PC-9 (cell line): ENCODE measurements at regions not wholly inside any gene's neighbourhood (a gene's known extent, or its start where the extent isn't known, plus 50 kb on each side); places are given as distances from the start of the nearest gene placed in this dataset.

ENCODE experiments used
- BruUV-seq: library from RNA; stranded (reverse); fragments of 400-500 nt; replicated peaks from 2 replicates; lab custom pipeline; 2021; lab: Mats Ljungman, UMichigan
- CTCF ChIA-PET: fragments of 300-600 bp; sonication (Branson Sonifier 250); formaldehyde crosslinking; loops from one replicate; lab custom pipeline; 2022; ENCODE audit warnings: antibody characterized with exemption; lab: Charles Lee
- POLR2A ChIA-PET: fragments of 300-600 bp; sonication (Branson Sonifier 250); formaldehyde crosslinking; loops from one replicate; lab custom pipeline; 2022; ENCODE audit warnings: antibody characterized with exemption; ENCODE audit not compliant: unreplicated experiment; lab: Charles Lee
- DNase-seq, 2 experiments: peaks; one replicate each; pipeline versions ENCODE4 v3.0.0 to v3.0.0-alpha.2; 2015 to 2022; ENCODE audit warnings: mixed read lengths in 1 of 2
- H2AFZ ChIP-seq: fragments of 200-600 bp; sonication (generic); 2 replicates; pipeline ENCODE4 v1.8.1; 2017; ENCODE audit warnings: antibody characterized with exemption
- H3F3A ChIP-seq: fragments of 200-600 bp; sonication (generic); 2 replicates; pipeline ENCODE4 v1.8.1; 2017; ENCODE audit warnings: antibody characterized with exemption, mild to moderate bottlenecking, low read depth; ENCODE audit not compliant: insufficient read depth
- H3K27ac ChIP-seq: fragments of 200-600 bp; sonication (generic); 2 replicates; pipeline ENCODE4 v1.6.1; 2016; ENCODE audit warnings: mixed run types
- H3K27me3 ChIP-seq: fragments of 200-600 bp; sonication (generic); 2 replicates; pipeline ENCODE4 v1.6.1; 2016; ENCODE audit warnings: low read depth, mixed run types; ENCODE audit not compliant: insufficient read depth
- H3K36me3 ChIP-seq: fragments of 200-600 bp; sonication (generic); 2 replicates; pipeline ENCODE4 v1.6.1; 2016; ENCODE audit warnings: low read depth, mixed run types
- H3K4me1 ChIP-seq: fragments of 200-600 bp; sonication (generic); replicated peaks from 2 replicates; pipeline ENCODE4 v1.6.1; 2016; ENCODE audit warnings: mixed run types; ENCODE audit not compliant: insufficient read depth
- H3K4me2 ChIP-seq: fragments of 200-600 bp; sonication (generic); 2 replicates; pipeline ENCODE4 v1.6.1; 2017; ENCODE audit warnings: mixed run types
- H3K4me3 ChIP-seq: fragments of 200-600 bp; sonication (generic); 2 replicates; pipeline ENCODE4 v1.6.1; 2016; ENCODE audit warnings: mixed run types
- H3K79me2 ChIP-seq: fragments of 200-600 bp; sonication (generic); 2 replicates; pipeline ENCODE4 v1.6.1; 2017; ENCODE audit warnings: low read depth, mixed run types
- H3K9me2 ChIP-seq: fragments of 200-600 bp; sonication (generic); 2 replicates; pipeline ENCODE4 v1.8.1; 2017; ENCODE audit warnings: mild to moderate bottlenecking; ENCODE audit not compliant: insufficient read depth
- H3K9me3 ChIP-seq: fragments of 200-600 bp; sonication (generic); 2 replicates; pipeline ENCODE4 v1.8.1; 2016; ENCODE audit warnings: low read depth; ENCODE audit not compliant: insufficient read depth
- H4K20me1 ChIP-seq: fragments of 200-600 bp; sonication (generic); 2 replicates; pipeline ENCODE4 v1.8.1; 2017; ENCODE audit not compliant: insufficient read depth
- EZH2 ChIP-seq: fragments of 200-600 bp; sonication (generic); IDR thresholded peaks from 2 replicates; pipeline ENCODE4 v1.8.0; 2017; ENCODE audit warnings: antibody characterized with exemption, low read depth
- intact Hi-C: fragments of 100-400 bp; cut with micrococcal nuclease; formaldehyde crosslinking; loops from one replicate; pipeline ENCODE4 v1.10.0; 2022; ENCODE audit not compliant: unreplicated experiment
- TF ChIP-seq, protein P1 (sequence below): fragments of 200-600 bp; sonication (generic); conservative IDR thresholded peaks from 2 replicates; pipeline ENCODE4 v1.6.1; 2017; ENCODE audit warnings: mixed run types, antibody characterized with exemption, mild to moderate bottlenecking, moderate library complexity

DNA sequence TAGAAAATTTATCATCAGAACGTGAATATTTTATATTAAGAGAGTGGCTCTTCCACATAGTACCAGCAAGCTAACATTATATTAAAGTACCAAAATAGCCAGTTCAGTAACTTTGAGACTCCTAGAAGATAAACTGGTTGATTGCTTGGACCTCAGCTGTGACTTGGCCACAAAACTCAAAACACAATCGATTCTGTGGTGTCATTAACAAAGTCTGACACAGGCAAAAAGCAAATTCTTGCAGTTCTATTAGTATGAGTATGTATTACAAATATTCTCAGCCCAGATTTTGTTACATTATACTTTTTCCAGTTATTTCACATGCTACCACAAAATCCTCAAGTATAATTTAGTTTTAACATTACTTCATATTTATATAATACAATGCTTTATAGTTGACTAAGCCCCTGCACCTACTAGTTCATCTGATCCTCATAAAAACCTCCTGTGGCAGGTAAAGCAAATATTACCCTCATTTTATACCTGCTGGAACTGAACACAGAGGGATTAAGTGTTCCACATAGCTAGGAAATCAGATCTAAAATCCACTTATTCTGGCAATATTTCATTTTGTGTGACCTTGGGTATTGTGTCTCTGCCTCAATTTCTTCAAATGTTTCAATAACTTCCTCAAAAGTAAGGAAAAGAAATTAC is 279.9 kb upstream of the MKLN1 start:
- POLR2A ChIA-PET = interaction anchor here (0.6 kb wide), 1 partner anchor 393 kb away, joined by 5 read pairs; no protein-coding TSS in a partner anchor
- Histone ChIP-seq H3K9me3 (no peaks in the 10 kb centered on the region), H3K4me3 (no peak overlapping the region), H3K9me2 (no peaks in the 10 kb centered on the region), H3K27ac (no peak overlapping the region), H3K27me3 (no peaks in the 10 kb centered on the region), H3K36me3 (peaks cover 41% of the 10 kb centered on the region), H3F3A (peaks cover 36% of the 10 kb centered on the region; the same call in 1 of the 2 replicates), H2AFZ (no peak overlapping the region), H3K4me2 (no peak overlapping the region), H4K20me1 (peaks cover 59% of the 10 kb centered on the region), H3K4me1 (no peaks in the 10 kb centered on the region), H3K79me2 (peaks cover 73% of the 10 kb centered on the region)
- intact Hi-C loops = no loop called here
- BruUV-seq = no TSS peak
- DNase-seq = no peak
- CTCF ChIA-PET = no interaction called here
- TF ChIP-seq EZH2 = no peak
- TF ChIP-seq, protein P1, sequence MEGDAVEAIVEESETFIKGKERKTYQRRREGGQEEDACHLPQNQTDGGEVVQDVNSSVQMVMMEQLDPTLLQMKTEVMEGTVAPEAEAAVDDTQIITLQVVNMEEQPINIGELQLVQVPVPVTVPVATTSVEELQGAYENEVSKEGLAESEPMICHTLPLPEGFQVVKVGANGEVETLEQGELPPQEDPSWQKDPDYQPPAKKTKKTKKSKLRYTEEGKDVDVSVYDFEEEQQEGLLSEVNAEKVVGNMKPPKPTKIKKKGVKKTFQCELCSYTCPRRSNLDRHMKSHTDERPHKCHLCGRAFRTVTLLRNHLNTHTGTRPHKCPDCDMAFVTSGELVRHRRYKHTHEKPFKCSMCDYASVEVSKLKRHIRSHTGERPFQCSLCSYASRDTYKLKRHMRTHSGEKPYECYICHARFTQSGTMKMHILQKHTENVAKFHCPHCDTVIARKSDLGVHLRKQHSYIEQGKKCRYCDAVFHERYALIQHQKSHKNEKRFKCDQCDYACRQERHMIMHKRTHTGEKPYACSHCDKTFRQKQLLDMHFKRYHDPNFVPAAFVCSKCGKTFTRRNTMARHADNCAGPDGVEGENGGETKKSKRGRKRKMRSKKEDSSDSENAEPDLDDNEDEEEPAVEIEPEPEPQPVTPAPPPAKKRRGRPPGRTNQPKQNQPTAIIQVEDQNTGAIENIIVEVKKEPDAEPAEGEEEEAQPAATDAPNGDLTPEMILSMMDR = no peak

DNA sequence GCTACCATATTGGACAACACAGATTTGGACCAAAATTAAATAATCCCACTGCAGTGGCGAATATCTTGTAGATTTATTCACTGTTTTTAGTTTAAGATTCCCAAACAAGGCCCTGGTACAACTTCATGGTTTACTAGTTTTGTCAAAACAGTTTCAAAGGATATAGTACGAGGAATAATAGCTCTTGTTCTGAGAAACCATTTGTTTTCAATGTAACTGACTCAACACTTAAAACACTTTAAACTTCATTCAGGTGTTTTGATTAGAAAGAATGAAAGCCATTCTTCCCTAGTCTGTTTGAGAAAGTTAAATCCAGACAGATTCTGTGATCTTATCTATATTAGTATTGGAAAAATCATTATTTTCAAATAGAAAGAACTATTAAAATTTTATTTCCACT is 276.4 kb upstream of the MKLN1 start:
- peaks cover 62% of the 10 kb centered on the region for H4K20me1 ChIP-seq
- TF ChIP-seq, protein P1 = no peak
- no peak for TF ChIP-seq EZH2
- H2AFZ ChIP-seq = no peak overlapping the region
- BruUV-seq = no TSS peak
- CTCF ChIA-PET = interaction anchor here (0.6 kb wide), 2 partner anchors 18 to 487 kb away, joined by 3 to 5 read pairs; no protein-coding TSS in a partner anchor
- DNase-seq = no peak
- H3K4me3 ChIP-seq = no peak overlapping the region
- H3K79me2 ChIP-seq = peaks cover 86% of the 10 kb centered on the region
- intact Hi-C loops = no loop called here
- H3K36me3 ChIP-seq = peaks cover 38% of the 10 kb centered on the region
- H3K27me3 ChIP-seq = no peaks in the 10 kb centered on the region
- H3K27ac ChIP-seq = no peak overlapping the region
- no peaks in the 10 kb centered on the region for H3K9me2 ChIP-seq
- peaks cover 15% of the 10 kb centered on the region; the same call in 1 of the 2 replicates for H3F3A ChIP-seq
- POLR2A ChIA-PET = interaction anchor here (0.7 kb wide), 1 partner anchor 36 kb away, joined by 4 read pairs; no protein-coding TSS in a partner anchor
- no peaks in the 10 kb centered on the region for H3K4me1 ChIP-seq
- no peaks in the 10 kb centered on the region for H3K9me3 ChIP-seq
- H3K4me2 ChIP-seq = no peak overlapping the region

- Histone ChIP-seq H3F3A (peaks cover 9% of the 10 kb centered on the region; the same call in 1 of the 2 replicates), H3K27me3 (no peaks in the 10 kb centered on the region), H3K9me3 (no peaks in the 10 kb centered on the region), H3K36me3 (peaks cover 44% of the 10 kb centered on the region), H3K79me2 (peaks cover 89% of the 10 kb centered on the region), H3K4me3 (no peak overlapping the region), H3K9me2 (no peaks in the 10 kb centered on the region), H4K20me1 (peaks cover 71% of the 10 kb centered on the region), H3K4me2 (no peak overlapping the region), H3K4me1 (no peaks in the 10 kb centered on the region), H2AFZ (no peak overlapping the region), H3K27ac (no peak overlapping the region)
- BruUV-seq = no TSS peak
- DNase-seq = no peak
- TF ChIP-seq, protein P1 = no peak
- no peak for TF ChIP-seq EZH2
- intact Hi-C loops = no loop called here
- CTCF ChIA-PET = interaction anchor here (0.6 to 1.1 kb wide), 2 partner anchors 12 to 106 kb away, joined by 3 to 7 read pairs; no protein-coding TSS in a partner anchor
- POLR2A ChIA-PET = no interaction called here
These were observed 275.3 kb upstream of the MKLN1 start for GRCh38 chr7:131052285-131052904.
